BJ (cell line): ENCODE measurements at regions not wholly inside any gene's neighbourhood (a gene's known extent, or its start where the extent isn't known, plus 50 kb on each side); places are given as distances from the start of the nearest gene placed in this dataset.

Experiments
- CTCF ChIA-PET: fragments of 350-600 bp; formaldehyde crosslinking; extraction: SDS; loops from one replicate; lab custom pipeline; 2021; ENCODE audit warnings: antibody characterized with exemption, inconsistent platforms; lab: Yijun Ruan, JAX
- POLR2A ChIA-PET: fragments of 300-600 bp; sonication (Branson Sonifier 250); formaldehyde crosslinking; extraction: SDS; loops from one replicate; lab custom pipeline; 2021; ENCODE audit warnings: antibody characterized with exemption; lab: Charles Lee
- DNase-seq: peaks from one replicate; pipeline ENCODE4 v3.0.0-alpha.2; 2011; ENCODE audit warnings: low read depth
- H3K27me3 ChIP-seq: 2 replicates; pipeline ENCODE4 v1.6.0; 2011; ENCODE audit warnings: low read length; ENCODE audit not compliant: control insufficient read depth, insufficient read depth
- H3K36me3 ChIP-seq: 2 replicates; pipeline ENCODE4 v1.5.1; 2011; ENCODE audit warnings: low read length; ENCODE audit not compliant: control insufficient read depth, insufficient read depth
- H3K4me3 ChIP-seq: 2 replicates; pipeline ENCODE4 v1.5.1; 2011; ENCODE audit warnings: low read depth, mild to moderate bottlenecking, control low read depth, low read length
- CTCF ChIP-seq: IDR thresholded peaks from 2 replicates; pipeline ENCODE4 v1.5.1; 2011; ENCODE audit warnings: low read depth, mild to moderate bottlenecking, control low read depth, inconsistent platforms, low read length, moderate library complexity; ENCODE audit not compliant: insufficient read depth

GRCh38 chr3:148332509-148332908, 365.2 kb upstream of the AGTR1 start:
- ChIA-PET POLR2A (no interaction called here), CTCF (interaction anchor here (1.0 kb wide), 1 partner anchor 8 kb away, joined by 3 read pairs; no protein-coding TSS in a partner anchor)
- DNase-seq, result no peak

GRCh38 chr3:148333091-148333490, 364.6 kb upstream of the AGTR1 start:
- CTCF ChIA-PET, result interaction anchor here (1.0 kb wide), 1 partner anchor 9 kb away, joined by 3 read pairs; no protein-coding TSS in a partner anchor
- Histone ChIP-seq H3K27me3 (no peaks in the 10 kb centered on the region), H3K36me3 (no peaks in the 10 kb centered on the region), H3K4me3 (no peak overlapping the region)
- no peak for TF ChIP-seq CTCF
- POLR2A ChIA-PET, result no interaction called here
- DNase-seq, result no peak

More at GRCh38 chr3:148332509-148332908, 365.2 kb upstream of the AGTR1 start:
- Histone ChIP-seq H3K27me3 (no peaks in the 10 kb centered on the region), H3K36me3 (no peaks in the 10 kb centered on the region), H3K4me3 (no peak overlapping the region)
- no peak for TF ChIP-seq CTCF

GRCh38 chr3:148335612-148336011, 362.1 kb upstream of the AGTR1 start:
- Histone ChIP-seq H3K27me3 (no peaks in the 10 kb centered on the region), H3K4me3 (no peak overlapping the region), H3K36me3 (no peaks in the 10 kb centered on the region)
- no peak for TF ChIP-seq CTCF
- POLR2A ChIA-PET, result no interaction called here
- DNase-seq, result no peak
- CTCF ChIA-PET, result no interaction called here

GRCh38 chr3:148343416-148343815, 354.3 kb upstream of the AGTR1 start:
- ChIA-PET CTCF (no interaction called here), POLR2A (no interaction called here)
- Histone ChIP-seq H3K36me3 (no peaks in the 10 kb centered on the region), H3K4me3 (no peak overlapping the region), H3K27me3 (no peaks in the 10 kb centered on the region)
- no peak for TF ChIP-seq CTCF
- no peak for DNase-seq

GRCh38 chr3:148344521-148344920, 353.2 kb upstream of the AGTR1 start:
- ChIA-PET CTCF (no interaction called here), POLR2A (no interaction called here)
- DNase-seq, result no peak
- no peaks in the 10 kb centered on the region for H3K27me3 ChIP-seq
- H3K4me3 ChIP-seq, result no peak overlapping the region
- H3K36me3 ChIP-seq, result no peaks in the 10 kb centered on the region
- no peak for TF ChIP-seq CTCF
